T-helper 2 cell treated with Interferon-gamma antibody and Interleukin-4, amounts not matched to agents 100 ng/mL and 5 ng/mL, for 36 hours (primary cell): ENCODE measurements at regions not wholly inside any gene's neighbourhood (a gene's known extent, or its start where the extent isn't known, plus 50 kb on each side); places are given as distances from the start of the nearest gene placed in this dataset.

Experiments
- intact Hi-C: fragments of 100-400 bp; cut with micrococcal nuclease; formaldehyde crosslinking; loops from one replicate; pipeline ENCODE4 v1.15.1; 2023

DNA sequence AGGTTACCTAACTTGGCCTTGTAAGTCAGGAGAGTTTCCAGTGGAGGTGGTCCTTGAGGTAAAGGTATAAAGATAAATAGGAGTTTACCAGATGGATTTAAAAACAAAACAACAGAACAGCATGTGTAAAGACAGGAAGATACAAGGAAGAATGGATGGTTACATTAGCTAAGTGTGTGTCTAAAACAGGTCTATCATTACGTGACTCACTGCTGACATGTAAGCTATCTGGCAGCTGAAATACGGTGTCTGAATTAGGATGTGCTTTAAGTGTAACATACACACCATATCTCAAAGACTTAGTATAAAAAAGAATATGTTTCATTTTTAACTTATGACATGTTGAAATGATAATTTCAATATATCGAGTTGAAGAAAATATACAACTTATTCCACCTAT lies 405.1 kb upstream of the ADAMTSL1 start:
- intact Hi-C loops, result no loop called here

DNA sequence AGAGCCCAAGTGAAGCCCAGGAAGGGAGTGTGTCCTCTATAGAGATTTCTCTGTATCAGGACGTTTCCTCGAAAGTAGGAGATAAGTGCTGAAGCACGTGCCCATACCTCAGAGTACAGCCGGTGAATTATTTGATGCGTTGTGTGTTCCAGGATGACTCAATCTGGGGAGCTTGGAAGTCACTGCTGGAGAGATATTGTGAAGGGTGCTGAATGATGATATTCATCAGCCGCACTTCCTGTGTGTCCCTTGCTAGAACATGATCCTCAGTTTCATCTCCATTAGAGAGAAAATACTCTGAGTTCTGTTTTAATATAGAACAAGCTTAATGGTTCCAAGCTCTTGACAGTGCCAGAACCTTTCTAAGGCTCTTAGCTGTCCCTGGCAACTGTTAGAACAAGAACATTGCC lies 402.3 kb upstream of the ADAMTSL1 start:
- intact Hi-C loops, result no loop called here

GRCh38 chr9:18073002-18073401 lies 401.0 kb upstream of the ADAMTSL1 start:
- intact Hi-C loops, result no loop called here

GRCh38 chr9:18074041-18074440 lies 399.9 kb upstream of the ADAMTSL1 start:
- intact Hi-C loops, result no loop called here

GRCh38 chr9:18075253-18075952 lies 398.6 kb upstream of the ADAMTSL1 start:
- intact Hi-C loops, result no loop called here

DNA sequence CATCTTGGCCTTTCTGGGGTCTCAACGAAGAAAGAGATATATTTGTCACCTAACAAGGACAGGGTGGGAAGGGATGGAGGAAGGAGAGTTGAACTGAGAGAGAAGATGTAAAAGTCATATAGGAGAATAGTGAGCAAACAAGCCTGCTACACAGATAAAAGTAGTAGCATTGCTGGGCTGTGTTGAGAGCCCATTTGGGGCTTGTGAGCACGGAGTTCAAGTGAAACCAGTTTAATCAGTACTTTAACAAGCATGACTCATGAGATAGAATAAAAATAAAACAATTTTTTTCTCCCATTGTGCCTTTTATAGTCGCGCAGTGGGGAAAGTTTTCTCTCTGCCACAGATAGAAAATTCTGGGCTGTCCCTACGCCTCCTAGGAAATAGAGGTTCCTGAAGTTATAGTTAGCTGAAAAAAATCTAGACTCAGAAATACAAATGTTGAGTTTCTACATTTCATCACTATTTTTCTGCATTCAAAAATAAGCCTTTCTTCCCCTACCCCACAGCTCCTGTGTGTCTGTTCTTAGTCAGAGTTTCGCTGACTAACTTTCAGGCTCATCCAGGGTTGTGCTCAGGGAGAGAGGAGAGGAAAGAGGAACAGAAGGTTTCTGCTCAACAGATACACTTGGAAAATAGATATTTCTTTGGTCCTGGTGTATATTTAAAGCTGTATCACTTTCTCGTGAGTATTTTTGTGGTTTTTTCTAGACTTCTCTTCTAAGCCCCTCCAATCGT lies 395.8 kb upstream of the ADAMTSL1 start:
- intact Hi-C loops, result no loop called here

DNA sequence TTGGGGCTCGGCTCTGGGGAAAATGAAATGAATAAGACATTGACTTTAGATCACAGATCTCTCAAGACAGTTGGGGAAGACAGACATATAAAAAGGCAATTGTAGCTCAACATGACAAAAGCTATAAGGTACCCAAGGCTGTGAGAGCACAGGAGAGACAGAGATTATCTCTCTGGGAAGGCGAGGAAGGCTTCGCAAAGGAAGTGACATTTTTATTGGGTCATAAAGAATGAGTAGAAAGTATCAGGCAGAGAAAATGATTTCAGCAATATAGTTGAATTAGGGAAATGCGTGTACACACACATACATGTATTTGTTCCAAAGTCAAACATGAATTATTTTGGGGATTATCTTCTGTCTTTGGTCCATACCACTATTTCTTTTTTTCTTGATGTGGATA lies 381.8 kb upstream of the ADAMTSL1 start:
- intact Hi-C loops, result no loop called here

DNA sequence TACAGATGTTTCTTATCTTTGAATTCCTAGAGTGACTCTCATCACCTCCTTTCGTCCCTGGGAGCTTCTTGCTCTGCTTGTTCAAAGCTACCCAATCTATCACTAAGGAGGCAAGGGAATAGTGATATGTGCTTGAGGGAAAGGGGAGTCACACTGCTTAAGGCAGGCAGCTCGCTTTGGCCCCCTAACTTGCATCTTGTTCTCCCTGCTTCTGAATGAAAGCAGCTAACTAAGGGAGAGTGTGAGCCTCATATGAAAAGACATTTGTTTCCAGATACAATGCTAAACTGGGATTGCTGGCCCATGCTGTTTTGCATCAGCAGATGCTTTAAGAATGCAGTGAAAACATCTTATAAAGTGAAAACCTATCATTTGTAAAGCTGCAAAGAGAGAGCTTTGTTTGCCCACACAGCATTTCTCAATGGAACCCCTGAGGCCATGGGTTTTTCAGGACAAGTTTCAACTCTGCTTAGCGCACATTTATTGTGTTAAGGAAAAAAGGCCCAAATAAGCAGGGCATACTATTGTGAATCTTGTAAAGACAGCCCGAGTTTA lies 367.9 kb upstream of the ADAMTSL1 start:
- intact Hi-C loops, result no loop called here

GRCh38 chr9:18109675-18110074 lies 364.3 kb upstream of the ADAMTSL1 start:
- intact Hi-C loops, result no loop called here

GRCh38 chr9:18111146-18111545 lies 362.8 kb upstream of the ADAMTSL1 start:
- intact Hi-C loops, result no loop called here

DNA sequence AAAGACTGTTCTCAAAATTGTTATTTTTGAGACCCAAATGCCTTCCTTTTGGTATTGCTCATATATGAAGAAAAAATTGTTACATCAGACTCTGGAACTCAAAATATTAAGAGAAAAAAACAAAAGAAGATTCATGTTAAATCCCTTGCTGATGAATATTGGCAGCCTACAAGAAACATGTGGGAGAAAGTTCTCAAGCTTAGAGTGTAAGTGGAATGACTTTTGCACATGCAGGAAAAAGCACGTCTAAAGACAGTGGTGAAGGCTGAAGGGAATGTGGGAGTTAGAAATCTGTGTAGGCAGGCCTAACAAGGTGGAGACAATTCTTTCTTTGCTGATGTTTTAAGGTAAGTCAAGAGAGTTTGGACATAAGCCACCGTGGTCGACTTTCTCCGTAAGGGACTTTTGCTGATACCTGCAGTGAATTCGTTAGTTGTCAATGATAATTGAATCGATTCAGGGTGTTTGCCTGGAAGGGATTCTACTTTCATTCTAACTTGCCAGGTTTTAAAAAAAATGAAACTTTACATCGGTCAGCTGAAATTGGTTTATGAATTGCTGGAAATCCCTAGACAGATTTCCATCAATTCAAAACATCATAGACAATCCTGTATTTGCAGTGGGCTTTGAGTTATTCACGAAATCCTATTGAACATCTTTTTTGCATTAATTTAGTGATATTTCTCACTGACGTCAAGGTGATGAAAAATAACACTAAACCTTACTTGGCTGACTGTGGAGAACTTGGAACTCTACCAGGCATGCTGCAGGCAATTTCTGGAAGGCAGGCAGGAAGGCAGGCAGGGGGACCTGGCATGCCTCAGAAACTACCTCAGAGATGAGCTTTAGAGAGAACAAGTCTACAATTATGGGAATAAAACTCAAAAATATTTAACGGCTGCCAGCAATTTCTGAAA lies 359.1 kb upstream of the ADAMTSL1 start:
- intact Hi-C loops, result no loop called here

- intact Hi-C loops, result no loop called here
Observed at GRCh38 chr9:18118268-18118667, 355.7 kb upstream of the ADAMTSL1 start.

DNA sequence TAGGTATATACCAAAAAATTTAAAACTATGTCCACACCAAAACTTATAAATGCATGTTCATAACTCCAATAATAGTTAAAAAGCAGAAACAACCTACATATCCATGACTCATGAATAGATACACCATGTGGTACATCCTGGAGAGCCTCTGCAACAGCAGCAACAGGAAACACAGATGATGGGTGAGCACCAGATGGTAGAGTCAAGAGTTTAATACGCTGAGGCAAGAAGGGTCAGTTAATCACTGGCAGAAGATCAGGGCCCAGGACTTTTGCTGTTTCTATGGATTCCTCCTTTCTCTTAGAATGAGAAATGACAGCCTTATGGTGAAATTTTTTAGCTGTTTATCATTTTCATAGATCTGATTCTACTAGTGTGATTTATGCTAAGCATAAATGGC lies 351.8 kb upstream of the ADAMTSL1 start:
- intact Hi-C loops, result no loop called here

DNA sequence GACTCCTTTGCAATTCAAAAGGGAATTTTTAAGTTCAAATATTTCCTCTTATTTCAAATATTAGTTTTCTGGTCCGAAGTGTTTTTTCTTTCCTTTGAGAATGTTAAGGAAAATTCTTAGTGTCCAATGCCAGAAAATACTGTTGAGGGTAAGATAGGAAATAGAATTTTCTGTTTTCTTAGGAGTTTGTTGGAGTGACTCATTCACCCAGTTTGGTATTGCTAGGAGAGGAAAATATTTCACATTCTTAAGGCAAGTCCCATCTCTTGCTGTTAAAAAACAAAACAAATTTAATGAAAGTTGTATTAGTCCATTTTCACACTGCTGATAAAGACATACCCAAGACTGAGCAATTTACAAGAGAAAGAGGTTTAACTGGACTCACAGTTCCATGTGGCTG lies 349.2 kb upstream of the ADAMTSL1 start:
- intact Hi-C loops, result no loop called here

- intact Hi-C loops, result no loop called here
Observed at GRCh38 chr9:18126831-18127498, 347.0 kb upstream of the ADAMTSL1 start.

- intact Hi-C loops, result no loop called here
Observed at GRCh38 chr9:18127499-18127875, 346.5 kb upstream of the ADAMTSL1 start.

GRCh38 chr9:18129809-18130334 lies 344.1 kb upstream of the ADAMTSL1 start:
- intact Hi-C loops, result no loop called here

DNA sequence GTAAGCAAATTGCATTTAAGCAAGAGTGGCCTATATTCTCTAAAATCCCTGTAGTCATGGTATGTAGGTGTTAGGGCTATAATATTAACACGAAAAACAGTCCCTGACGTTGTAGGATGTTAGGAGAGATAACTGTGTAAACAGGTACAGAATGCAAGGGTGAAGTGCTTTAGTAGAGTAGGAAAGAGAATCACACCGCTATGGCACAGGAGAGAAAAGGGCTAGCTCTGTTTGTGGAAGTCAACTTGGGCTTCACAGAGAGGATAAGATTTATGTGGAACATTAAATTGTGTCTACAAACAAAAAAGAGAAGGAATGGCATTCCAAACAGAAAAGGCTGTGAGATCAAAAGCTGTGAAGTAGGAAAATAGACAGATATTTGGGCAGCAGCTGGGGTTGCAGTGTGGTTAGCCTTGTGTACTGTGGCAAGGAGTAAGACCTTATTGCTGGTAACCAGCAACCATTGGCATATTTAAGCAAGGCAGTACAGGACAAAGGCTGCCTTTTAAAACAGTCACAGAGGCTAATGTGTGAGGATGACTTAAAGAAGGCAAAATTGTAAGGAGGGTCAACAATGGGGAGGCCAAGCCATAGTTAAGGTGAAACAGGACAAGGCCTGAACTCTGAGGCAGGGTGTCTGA lies 337.5 kb upstream of the ADAMTSL1 start:
- intact Hi-C loops, result no loop called here

DNA sequence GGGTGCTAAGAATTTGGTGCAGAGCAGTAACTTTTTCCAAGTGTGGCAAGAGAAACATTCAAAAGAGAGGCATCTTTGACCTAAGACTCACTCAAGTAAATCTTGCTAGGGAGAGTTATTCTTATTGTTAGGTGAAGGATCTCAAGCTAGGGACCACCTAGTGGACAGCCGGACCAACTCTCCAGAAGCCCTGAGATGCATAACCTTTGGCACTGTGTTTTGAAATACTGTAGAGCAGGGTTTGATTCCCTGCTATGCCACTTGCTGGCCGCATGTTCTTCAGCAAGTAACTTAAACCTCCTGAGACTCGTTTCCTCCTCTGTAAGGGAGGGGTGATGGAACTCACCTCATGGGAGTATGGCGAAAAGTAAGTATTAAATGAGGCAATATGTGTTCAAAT lies 336.1 kb upstream of the ADAMTSL1 start:
- intact Hi-C loops, result no loop called here

DNA sequence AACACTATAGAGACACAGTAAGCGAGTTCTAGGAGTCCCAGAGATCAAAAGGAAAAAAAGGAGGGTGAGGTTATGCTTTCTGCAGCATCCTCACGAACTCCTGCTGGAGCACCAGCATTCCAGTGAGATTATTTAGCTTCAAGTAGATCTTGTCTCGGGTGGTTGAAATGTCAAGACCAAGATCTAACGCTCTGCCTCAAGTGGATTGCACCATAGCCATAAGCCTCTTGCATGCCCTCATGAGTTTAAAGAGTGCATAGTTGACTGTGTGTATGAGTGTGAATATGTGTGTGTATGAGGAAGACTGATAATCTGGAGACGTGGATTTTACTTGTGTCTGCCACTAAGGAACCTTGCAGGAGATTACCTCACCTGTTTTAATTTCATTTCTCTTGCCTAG lies 335.3 kb upstream of the ADAMTSL1 start:
- intact Hi-C loops, result no loop called here
